Fibroblast of peridontal ligament (primary cell): ENCODE measurements at regions not wholly inside any gene's neighbourhood (a gene's known extent, or its start where the extent isn't known, plus 50 kb on each side); places are given as distances from the start of the nearest gene placed in this dataset.
"Not testable (repeated sequence)": the region's sequence is repeated elsewhere in the genome, so short reads cannot be mapped to it uniquely, and the experiment has no call there.

Source experiments
- DNase-seq: peaks from one replicate; pipeline ENCODE4 v3.0.0-alpha.2; 2010; ENCODE audit errors: extremely low read depth

GRCh38 chr16:88200154-88200895 is 182.4 kb upstream of the ZNF469 start:
- DNase-seq, result not testable (repeated sequence)

DNA sequence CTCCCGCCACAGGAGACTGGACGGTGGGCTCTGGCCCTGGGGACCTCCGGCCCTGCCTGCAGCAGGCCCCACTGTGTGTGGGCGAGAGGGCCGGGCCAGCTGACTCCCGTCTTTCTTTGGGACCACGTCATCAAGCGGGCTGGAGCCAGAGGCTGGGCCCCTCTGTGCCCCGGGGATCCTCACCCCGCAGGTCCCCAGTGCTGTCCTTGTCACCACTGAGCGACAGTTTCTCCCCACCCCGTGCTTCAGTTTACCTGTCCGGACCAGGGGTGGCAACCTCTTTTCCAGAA is 181.9 kb upstream of the ZNF469 start:
- no peak for DNase-seq

GRCh38 chr16:88201611-88202010 is 181.1 kb upstream of the ZNF469 start:
- not testable (repeated sequence) for DNase-seq

- DNase-seq, result no peak
Measured at GRCh38 chr16:88202207-88202745, 180.5 kb upstream of the ZNF469 start.

DNA sequence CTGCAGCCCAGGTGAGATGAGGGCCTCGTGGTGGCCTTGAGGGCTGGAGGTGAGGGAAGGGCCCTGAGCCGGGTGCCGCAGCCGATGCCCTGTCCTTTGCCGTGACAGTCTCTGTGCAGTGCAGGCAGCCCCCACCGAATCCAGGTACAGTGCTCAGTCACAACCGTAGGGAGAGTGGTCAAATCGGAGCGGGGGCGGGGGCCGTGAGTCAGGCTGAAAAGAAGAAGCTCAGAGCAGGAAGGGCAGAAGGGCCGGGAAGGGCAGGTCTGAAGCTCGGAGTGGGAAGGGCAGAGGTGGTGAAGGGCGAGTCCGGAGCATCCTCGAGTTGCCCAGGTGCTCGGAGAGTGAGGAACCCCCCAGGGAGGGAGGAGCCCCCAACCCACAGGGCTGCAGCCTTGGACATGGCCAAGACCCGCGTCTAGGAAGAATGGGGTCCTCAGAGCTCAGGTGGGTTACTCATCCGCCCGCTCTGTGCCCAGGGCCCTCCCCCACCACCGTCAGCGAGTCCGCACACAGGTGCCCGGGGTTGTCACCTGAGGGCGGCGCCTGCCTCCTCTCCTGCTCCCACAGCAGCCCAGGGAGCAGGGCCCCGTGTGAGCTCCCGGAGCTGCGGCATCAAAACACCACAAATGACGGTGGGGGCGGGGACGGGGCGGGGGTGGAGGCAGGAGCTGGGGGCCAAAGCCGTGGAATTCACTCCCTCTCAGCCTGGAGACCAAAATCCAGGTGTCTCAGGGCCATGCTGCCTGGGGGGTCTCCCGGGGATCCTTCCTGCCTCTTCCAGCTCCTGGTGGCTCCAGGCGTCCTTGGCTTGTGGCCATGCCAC is 179.7 kb upstream of the ZNF469 start:
- DNase-seq, result not testable (repeated sequence)

DNA sequence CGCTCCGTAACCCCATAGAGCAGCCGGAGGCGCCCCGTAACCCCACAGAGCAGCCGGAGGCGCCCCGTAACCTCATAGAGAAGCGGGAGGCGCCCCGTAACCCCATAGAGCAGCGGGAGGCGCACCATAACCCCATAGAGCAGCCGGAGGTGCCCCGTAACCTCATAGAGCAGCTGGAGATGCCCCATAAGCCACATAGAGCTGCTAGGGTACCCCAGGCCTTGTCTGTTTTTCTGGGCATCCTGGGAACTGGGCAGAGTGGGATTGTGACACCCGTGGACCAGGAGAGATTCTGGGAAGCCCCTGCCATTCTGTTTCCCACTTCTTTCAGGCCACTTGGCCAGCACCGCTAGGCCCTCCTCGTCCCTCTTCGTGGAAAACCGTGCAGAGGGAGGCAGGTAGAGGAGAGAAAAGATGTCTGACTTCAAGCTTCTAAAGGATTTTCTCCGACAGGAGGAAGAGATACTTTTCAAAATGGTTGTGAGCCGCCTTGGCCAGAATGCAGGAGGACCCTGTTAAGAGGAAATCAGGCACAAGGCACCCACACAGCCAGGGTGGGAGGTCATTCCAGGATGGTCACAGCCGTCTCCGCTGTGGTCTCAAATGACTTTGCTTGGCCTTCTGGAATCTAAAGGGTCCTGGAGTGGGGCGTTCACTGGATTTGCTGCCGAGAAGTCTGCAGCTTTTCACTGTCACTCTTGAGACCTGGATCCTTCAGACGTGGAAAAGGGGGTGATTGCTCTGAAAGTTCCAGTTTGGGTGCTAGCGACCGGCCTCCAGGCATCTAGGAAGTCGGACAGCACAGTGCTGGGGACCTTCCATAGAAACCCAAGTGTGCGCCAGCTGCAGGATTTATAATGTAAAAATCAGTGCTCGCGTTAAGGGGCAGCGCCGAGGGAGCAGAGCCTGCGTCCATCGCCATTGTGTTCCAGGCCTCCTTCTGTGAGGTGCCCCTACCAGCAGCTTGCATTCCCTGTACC is 178.3 kb upstream of the ZNF469 start:
- not testable (repeated sequence) for DNase-seq

GRCh38 chr16:88205482-88205881 is 177.3 kb upstream of the ZNF469 start:
- DNase-seq, result not testable (repeated sequence)

- DNase-seq, result not testable (repeated sequence)
Measured at GRCh38 chr16:88206006-88206405, 176.8 kb upstream of the ZNF469 start.

- not testable (repeated sequence) for DNase-seq
Measured at GRCh38 chr16:88206516-88206915, 176.2 kb upstream of the ZNF469 start.

- no peak for DNase-seq
Measured at GRCh38 chr16:88208112-88208511, 174.6 kb upstream of the ZNF469 start.

DNA sequence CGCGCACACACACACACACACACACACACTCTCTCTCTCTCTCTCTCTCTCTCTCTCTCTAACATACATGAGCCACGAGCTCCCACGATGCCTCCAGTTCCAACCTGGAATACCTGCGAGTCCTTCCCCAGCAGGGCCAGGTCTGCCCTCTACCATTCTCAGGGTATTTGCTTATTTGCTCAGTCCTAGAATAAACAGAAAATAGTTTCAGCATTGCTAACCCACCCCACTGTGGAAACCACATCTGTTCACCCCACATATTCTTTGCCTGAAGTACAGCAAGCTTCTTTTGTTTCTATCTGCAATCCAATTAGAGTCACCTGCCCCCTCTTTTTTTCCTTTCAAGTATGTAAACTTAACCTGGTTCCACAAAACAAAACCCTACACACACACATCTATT is 174.0 kb upstream of the ZNF469 start:
- not testable (repeated sequence) for DNase-seq

DNA sequence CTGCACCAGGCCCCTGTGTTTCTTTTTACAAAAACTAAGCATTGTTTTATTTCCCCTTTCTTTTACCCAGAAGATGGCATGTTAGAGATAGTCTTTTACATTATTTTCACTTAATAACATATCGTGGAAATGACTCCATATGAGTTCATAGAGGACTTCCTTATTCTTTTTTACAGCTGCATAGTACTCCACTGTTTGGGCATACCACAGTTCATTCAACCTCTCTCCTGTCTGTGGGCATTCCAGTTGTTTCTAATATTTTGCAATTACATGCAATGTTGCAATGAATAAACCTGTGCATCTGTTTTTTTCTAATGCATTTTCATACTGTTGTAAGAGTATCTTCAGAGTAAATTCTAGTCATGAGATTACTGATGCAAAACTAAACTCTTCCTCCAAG is 173.2 kb upstream of the ZNF469 start:
- DNase-seq, result not testable (repeated sequence)

DNA sequence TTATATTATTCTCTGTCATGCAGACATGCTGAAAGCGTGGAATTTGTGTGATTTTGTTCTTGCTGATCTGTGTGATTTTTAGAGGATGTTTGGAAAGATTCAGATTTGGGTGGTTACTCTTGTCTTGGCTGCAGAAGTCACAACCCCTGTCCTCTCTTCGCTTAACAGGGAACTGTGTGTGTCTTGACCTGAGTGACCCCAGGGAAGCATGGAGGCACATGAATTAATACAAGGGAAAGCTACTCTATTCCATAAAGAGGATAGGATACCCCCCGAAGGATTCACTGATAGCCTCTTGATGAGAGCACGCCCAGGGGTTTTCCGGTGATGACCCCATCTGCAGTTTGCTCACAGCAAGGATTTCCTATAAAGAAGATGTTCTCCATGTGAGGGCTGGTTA is 168.8 kb upstream of the ZNF469 start:
- DNase-seq, result not testable (repeated sequence)

DNA sequence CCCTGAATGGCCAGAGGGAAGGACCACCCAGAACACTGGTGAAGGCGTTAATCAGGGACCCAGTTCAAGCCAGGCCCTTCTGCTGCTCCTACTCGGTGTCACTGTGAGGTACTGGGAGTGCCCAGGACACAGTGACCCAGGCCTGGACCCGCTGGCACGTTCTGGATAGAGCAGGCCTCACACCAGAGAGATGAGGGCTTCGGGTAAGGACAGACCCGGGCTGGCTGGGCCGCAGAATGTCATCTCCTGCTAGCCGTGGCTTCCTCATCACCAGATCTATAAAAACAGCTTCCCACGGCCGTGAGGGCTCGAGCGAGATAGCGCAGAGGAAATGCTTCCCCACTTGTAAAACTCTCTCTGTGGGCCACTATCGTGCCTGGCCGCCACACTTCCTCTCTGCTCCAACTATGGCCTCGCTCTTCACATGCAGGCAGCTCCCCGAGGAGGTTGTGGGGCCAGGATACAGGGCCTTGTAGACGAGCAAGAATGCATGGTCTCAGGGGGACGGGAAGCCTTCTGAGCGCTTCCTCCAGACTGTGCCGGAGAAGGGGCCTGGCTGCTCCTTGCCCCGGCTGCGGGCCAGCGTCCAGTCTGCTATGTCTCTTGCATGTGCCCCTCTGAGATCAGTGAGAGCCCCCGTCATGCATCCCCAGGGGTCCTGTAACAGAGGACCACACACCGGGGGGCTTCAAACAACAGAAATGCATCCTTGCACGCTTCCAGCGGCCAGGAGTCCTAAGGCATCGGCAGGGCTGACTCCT is 161.6 kb upstream of the ZNF469 start:
- not testable (repeated sequence) for DNase-seq

- not testable (repeated sequence) for DNase-seq
Measured at GRCh38 chr16:88223696-88224095, 159.1 kb upstream of the ZNF469 start.

GRCh38 chr16:88224131-88224898 is 158.4 kb upstream of the ZNF469 start:
- not testable (repeated sequence) for DNase-seq

- not testable (repeated sequence) for DNase-seq
Measured at GRCh38 chr16:88225640-88226230, 157.0 kb upstream of the ZNF469 start.

- not testable (repeated sequence) for DNase-seq
Measured at GRCh38 chr16:88226302-88226701, 156.5 kb upstream of the ZNF469 start.

DNA sequence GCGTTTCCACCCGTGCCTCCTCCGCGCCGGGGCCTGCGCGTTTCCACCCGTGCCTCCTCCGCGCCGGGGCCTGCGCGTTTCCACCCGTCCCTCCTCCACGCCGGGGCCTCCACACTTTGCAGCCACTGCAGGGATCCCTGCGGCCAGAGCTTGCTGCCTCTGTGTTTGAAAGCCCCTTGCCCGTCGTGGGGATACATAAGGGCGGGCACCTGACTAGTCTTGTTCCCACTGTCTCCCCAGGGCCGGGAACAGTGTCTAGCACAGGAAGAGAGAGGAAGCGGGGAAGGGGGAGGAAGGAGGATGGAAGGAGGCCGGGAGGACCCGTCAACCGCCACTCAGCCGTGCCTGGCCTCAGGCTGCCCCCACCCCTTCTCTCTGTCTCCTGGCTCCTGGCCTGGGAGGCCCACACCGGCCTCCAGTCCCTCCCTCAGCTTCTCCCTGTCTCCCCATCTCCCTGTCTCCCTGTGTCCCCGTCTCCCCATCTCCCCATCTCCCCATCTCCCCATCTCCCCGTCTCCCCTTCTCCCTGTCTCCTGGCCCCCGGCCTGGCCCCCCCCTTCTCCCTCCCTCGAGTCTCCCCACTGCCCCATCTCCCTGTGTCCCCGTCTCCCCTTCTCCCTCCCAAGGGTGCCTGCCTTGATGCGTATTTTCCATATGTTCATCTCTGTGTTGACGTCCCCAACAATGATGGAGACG is 155.6 kb upstream of the ZNF469 start:
- not testable (repeated sequence) for DNase-seq
